ENCODE measurements at regions not wholly inside any gene's neighbourhood (a gene's known extent, or its start where the extent isn't known, plus 50 kb on each side); places are given as distances from the start of the nearest gene placed in this dataset.

GRCh38 chr13:86000546-86000945 is 201.3 kb upstream of the SLITRK6 start:
- no peak for TF ChIP-seq EZH2 (IDR thresholded peaks at IDR 0.05; ENCODE audit: low read length)
- no peak for TF ChIP-seq CTCF (optimal IDR thresholded peaks at IDR 0.05 in 1 of 3, IDR thresholded peaks at IDR 0.05 in 1 of 3, conservative IDR thresholded peaks at IDR 0.05 in 1 of 3; ENCODE audit: extremely low read depth in 1 of 3, insufficient read depth in 2 of 3, low read length in 3 of 3)

All from keratinocyte (primary cell).